ENCODE measurements at regions not wholly inside any gene's neighbourhood (a gene's known extent, or its start where the extent isn't known, plus 50 kb on each side); places are given as distances from the start of the nearest gene placed in this dataset.

- H3K27ac ChIP-seq (ENCODE audit: low read length): no peak overlapping the region
- H3K9ac ChIP-seq (ENCODE audit: low read length in 2 of 2): no peak overlapping the region
- no peaks in the 10 kb centered on the region for H3K36me3 ChIP-seq (ENCODE audit: control insufficient read depth in 2 of 2, insufficient read depth in 2 of 2, low read length in 2 of 2)
- H3K4me1 ChIP-seq (ENCODE audit: control insufficient read depth, insufficient read depth, low read length): no peaks in the 10 kb centered on the region
- H3K9me3 ChIP-seq (ENCODE audit: control insufficient read depth in 2 of 2, low read length in 2 of 2): no peaks in the 10 kb centered on the region
- H3K27me3 ChIP-seq (ENCODE audit: control insufficient read depth in 1 of 2, insufficient read depth in 2 of 2, low read length in 2 of 2): no peaks in the 10 kb centered on the region
- no peak overlapping the region for H3K4me3 ChIP-seq (ENCODE audit: low read length in 2 of 2)
These were observed 232.2 kb downstream of the TRIB2 start for GRCh38 chr2:12948961-12949353.

- no peak overlapping the region for H3K9ac ChIP-seq (ENCODE audit: low read length in 2 of 2)
- H3K9me3 ChIP-seq (ENCODE audit: control insufficient read depth in 2 of 2, low read length in 2 of 2): no peaks in the 10 kb centered on the region
- no peak overlapping the region for H3K4me3 ChIP-seq (ENCODE audit: low read length in 2 of 2)
- H3K27ac ChIP-seq (ENCODE audit: low read length): no peak overlapping the region
- H3K4me1 ChIP-seq (ENCODE audit: control insufficient read depth, insufficient read depth, low read length): no peaks in the 10 kb centered on the region
- H3K27me3 ChIP-seq (ENCODE audit: control insufficient read depth in 1 of 2, insufficient read depth in 2 of 2, low read length in 2 of 2): no peaks in the 10 kb centered on the region
- no peaks in the 10 kb centered on the region for H3K36me3 ChIP-seq (ENCODE audit: control insufficient read depth in 2 of 2, insufficient read depth in 2 of 2, low read length in 2 of 2)
These were observed 232.7 kb downstream of the TRIB2 start for GRCh38 chr2:12949406-12949805.

GRCh38 chr2:12950174-12950573, 233.4 kb downstream of the TRIB2 start:
- H3K9ac ChIP-seq (ENCODE audit: low read length in 2 of 2): no peak overlapping the region

DNA sequence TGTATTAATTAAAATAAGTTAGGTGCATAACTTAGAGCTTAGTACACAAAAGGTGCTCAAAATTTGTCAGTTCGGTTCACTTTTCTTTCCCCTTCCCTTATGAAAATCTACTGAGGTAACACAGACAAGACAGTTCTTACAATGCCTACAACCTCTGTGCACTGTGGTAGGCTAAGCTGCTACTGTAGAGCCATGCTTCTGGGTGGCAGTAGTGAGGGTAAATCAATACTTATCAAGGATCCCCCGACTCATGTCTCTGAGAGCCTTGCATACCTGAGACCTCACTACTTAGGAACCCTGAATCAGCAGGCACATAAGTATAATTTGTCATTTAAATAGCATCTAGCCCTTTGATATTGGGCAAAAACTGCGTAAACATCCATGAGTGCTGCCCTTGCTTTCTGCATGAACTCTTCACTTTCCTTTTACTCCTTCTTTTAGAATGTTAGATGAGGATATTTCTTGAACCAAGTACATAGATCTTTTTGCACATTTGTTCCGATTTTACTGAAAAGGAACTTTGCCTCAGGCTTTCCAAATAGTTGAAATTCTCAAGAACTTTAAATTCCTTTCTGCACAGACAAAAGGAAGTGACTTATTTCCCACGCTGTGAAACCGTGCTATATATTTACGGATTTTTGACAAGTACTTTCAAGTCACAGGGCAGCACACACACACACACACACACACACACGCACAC, 234.4 kb downstream of the TRIB2 start:
- H3K4me1 ChIP-seq (ENCODE audit: control insufficient read depth, insufficient read depth, low read length): no peaks in the 10 kb centered on the region
- no peak overlapping the region for H3K9ac ChIP-seq (ENCODE audit: low read length in 2 of 2)
- H3K27ac ChIP-seq (ENCODE audit: low read length): no peak overlapping the region
- H3K27me3 ChIP-seq (ENCODE audit: control insufficient read depth in 1 of 2, insufficient read depth in 2 of 2, low read length in 2 of 2): no peaks in the 10 kb centered on the region
- no peak overlapping the region for H3K4me3 ChIP-seq (ENCODE audit: low read length in 2 of 2)
- H3K36me3 ChIP-seq (ENCODE audit: control insufficient read depth in 2 of 2, insufficient read depth in 2 of 2, low read length in 2 of 2): no peaks in the 10 kb centered on the region
- H3K9me3 ChIP-seq (ENCODE audit: control insufficient read depth in 2 of 2, low read length in 2 of 2): no peaks in the 10 kb centered on the region

More at GRCh38 chr2:12950174-12950573, 233.4 kb downstream of the TRIB2 start:
- Histone ChIP-seq H3K36me3 (ENCODE audit: control insufficient read depth in 2 of 2, insufficient read depth in 2 of 2, low read length in 2 of 2) (no peaks in the 10 kb centered on the region), H3K4me1 (ENCODE audit: control insufficient read depth, insufficient read depth, low read length) (no peaks in the 10 kb centered on the region), H3K4me3 (ENCODE audit: low read length in 2 of 2) (no peak overlapping the region), H3K9me3 (ENCODE audit: control insufficient read depth in 2 of 2, low read length in 2 of 2) (no peaks in the 10 kb centered on the region), H3K27me3 (ENCODE audit: control insufficient read depth in 1 of 2, insufficient read depth in 2 of 2, low read length in 2 of 2) (no peaks in the 10 kb centered on the region), H3K27ac (ENCODE audit: low read length) (no peak overlapping the region)

- no peaks in the 10 kb centered on the region for H3K27me3 ChIP-seq (ENCODE audit: control insufficient read depth in 1 of 2, insufficient read depth in 2 of 2, low read length in 2 of 2)
- H3K9ac ChIP-seq (ENCODE audit: low read length in 2 of 2): no peak overlapping the region
- H3K27ac ChIP-seq (ENCODE audit: low read length): no peak overlapping the region
- no peak overlapping the region for H3K4me3 ChIP-seq (ENCODE audit: low read length in 2 of 2)
- no peaks in the 10 kb centered on the region for H3K36me3 ChIP-seq (ENCODE audit: control insufficient read depth in 2 of 2, insufficient read depth in 2 of 2, low read length in 2 of 2)
- no peaks in the 10 kb centered on the region for H3K9me3 ChIP-seq (ENCODE audit: control insufficient read depth in 2 of 2, low read length in 2 of 2)
- H3K4me1 ChIP-seq (ENCODE audit: control insufficient read depth, insufficient read depth, low read length): no peaks in the 10 kb centered on the region
These were observed 234.9 kb downstream of the TRIB2 start for GRCh38 chr2:12951657-12951973.

GRCh38 chr2:12953596-12953995, 236.9 kb downstream of the TRIB2 start:
- no peak overlapping the region for H3K9ac ChIP-seq (ENCODE audit: low read length in 2 of 2)
- no peaks in the 10 kb centered on the region for H3K4me1 ChIP-seq (ENCODE audit: control insufficient read depth, insufficient read depth, low read length)
- H3K27me3 ChIP-seq (ENCODE audit: control insufficient read depth in 1 of 2, insufficient read depth in 2 of 2, low read length in 2 of 2): no peaks in the 10 kb centered on the region
- H3K4me3 ChIP-seq (ENCODE audit: low read length in 2 of 2): no peak overlapping the region
- H3K9me3 ChIP-seq (ENCODE audit: control insufficient read depth in 2 of 2, low read length in 2 of 2): no peaks in the 10 kb centered on the region
- no peaks in the 10 kb centered on the region for H3K36me3 ChIP-seq (ENCODE audit: control insufficient read depth in 2 of 2, insufficient read depth in 2 of 2, low read length in 2 of 2)
- H3K27ac ChIP-seq (ENCODE audit: low read length): no peak overlapping the region

DNA sequence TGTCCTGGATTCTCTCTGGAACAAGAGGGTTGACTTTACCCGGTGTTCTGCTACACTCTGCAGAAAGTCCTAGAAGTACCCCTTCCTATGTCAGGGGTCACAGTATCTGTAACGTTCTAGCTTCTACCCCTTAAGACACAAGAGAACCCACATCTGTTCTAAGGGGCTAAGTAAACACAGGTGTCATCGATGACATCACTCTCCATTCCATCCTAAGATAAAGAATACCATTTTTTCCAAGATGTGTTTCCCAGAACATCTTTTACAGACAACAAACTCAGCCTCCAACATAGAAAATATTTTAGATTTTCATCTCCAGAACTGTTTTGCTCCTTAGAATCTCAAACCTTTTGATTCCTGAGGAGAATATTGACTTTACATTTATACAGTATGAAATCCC, 239.1 kb downstream of the TRIB2 start:
- Histone ChIP-seq H3K36me3 (ENCODE audit: control insufficient read depth in 2 of 2, insufficient read depth in 2 of 2, low read length in 2 of 2) (no peaks in the 10 kb centered on the region), H3K9ac (ENCODE audit: low read length in 2 of 2) (no peak overlapping the region), H3K4me3 (ENCODE audit: low read length in 2 of 2) (no peak overlapping the region), H3K27me3 (ENCODE audit: control insufficient read depth in 1 of 2, insufficient read depth in 2 of 2, low read length in 2 of 2) (no peaks in the 10 kb centered on the region), H3K4me1 (ENCODE audit: control insufficient read depth, insufficient read depth, low read length) (no peaks in the 10 kb centered on the region), H3K27ac (ENCODE audit: low read length) (no peak overlapping the region), H3K9me3 (ENCODE audit: control insufficient read depth in 2 of 2, low read length in 2 of 2) (no peaks in the 10 kb centered on the region)

DNA sequence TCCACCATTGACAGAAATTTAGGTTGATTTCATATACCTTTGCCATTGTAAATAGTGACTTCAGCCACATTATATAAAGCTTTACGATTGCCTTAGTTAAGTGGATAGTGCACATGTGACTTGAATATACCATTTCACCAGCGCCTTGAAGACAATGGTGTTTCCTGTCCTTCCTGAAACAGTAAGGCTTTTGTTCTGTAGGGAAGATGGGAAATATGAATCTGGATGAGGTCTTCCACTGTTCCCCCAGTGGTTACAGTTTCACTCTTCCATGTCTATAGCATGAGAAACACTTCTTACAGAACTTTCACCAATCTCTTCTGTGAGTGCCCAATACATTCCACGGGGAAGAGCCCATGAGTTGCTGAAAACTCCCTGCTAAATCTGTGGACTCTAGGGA, 240.5 kb downstream of the TRIB2 start:
- H3K9me3 ChIP-seq (ENCODE audit: control insufficient read depth in 2 of 2, low read length in 2 of 2): no peaks in the 10 kb centered on the region
- no peak overlapping the region for H3K9ac ChIP-seq (ENCODE audit: low read length in 2 of 2)
- no peak overlapping the region for H3K4me3 ChIP-seq (ENCODE audit: low read length in 2 of 2)
- H3K27ac ChIP-seq (ENCODE audit: low read length): no peak overlapping the region
- H3K36me3 ChIP-seq (ENCODE audit: control insufficient read depth in 2 of 2, insufficient read depth in 2 of 2, low read length in 2 of 2): no peaks in the 10 kb centered on the region
- no peaks in the 10 kb centered on the region for H3K27me3 ChIP-seq (ENCODE audit: control insufficient read depth in 1 of 2, insufficient read depth in 2 of 2, low read length in 2 of 2)
- H3K4me1 ChIP-seq (ENCODE audit: control insufficient read depth, insufficient read depth, low read length): no peaks in the 10 kb centered on the region

- Histone ChIP-seq H3K9ac (ENCODE audit: low read length in 2 of 2) (no peak overlapping the region), H3K4me1 (ENCODE audit: control insufficient read depth, insufficient read depth, low read length) (no peaks in the 10 kb centered on the region), H3K9me3 (ENCODE audit: control insufficient read depth in 2 of 2, low read length in 2 of 2) (no peaks in the 10 kb centered on the region), H3K27ac (ENCODE audit: low read length) (no peak overlapping the region), H3K4me3 (ENCODE audit: low read length in 2 of 2) (no peak overlapping the region), H3K36me3 (ENCODE audit: control insufficient read depth in 2 of 2, insufficient read depth in 2 of 2, low read length in 2 of 2) (no peaks in the 10 kb centered on the region), H3K27me3 (ENCODE audit: control insufficient read depth in 1 of 2, insufficient read depth in 2 of 2, low read length in 2 of 2) (no peaks in the 10 kb centered on the region)
These were observed 243.2 kb downstream of the TRIB2 start for GRCh38 chr2:12959935-12960334.

DNA sequence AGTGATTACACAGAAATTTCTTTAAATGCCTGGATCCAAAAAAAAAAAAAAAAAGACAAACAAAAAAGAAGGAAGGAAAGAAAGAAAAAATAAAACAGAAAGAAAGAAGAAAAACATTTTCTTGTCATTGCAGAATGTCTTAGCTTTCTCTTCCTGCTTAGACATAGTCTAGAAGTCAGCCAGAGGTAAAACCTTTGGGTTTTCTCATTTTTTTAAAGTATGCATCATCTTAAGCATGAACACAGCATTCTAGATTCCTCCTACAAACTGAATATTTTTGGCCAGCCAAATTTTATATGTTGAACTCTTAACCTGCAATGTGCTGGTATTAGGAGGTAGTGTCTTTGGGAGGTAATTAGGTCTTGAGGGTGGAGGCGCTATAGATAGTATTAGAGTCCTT, 243.9 kb downstream of the TRIB2 start:
- Histone ChIP-seq H3K9me3 (ENCODE audit: control insufficient read depth in 2 of 2, low read length in 2 of 2) (no peaks in the 10 kb centered on the region), H3K27ac (ENCODE audit: low read length) (no peak overlapping the region), H3K36me3 (ENCODE audit: control insufficient read depth in 2 of 2, insufficient read depth in 2 of 2, low read length in 2 of 2) (no peaks in the 10 kb centered on the region), H3K4me3 (ENCODE audit: low read length in 2 of 2) (no peak overlapping the region), H3K4me1 (ENCODE audit: control insufficient read depth, insufficient read depth, low read length) (no peaks in the 10 kb centered on the region), H3K9ac (ENCODE audit: low read length in 2 of 2) (no peak overlapping the region), H3K27me3 (ENCODE audit: control insufficient read depth in 1 of 2, insufficient read depth in 2 of 2, low read length in 2 of 2) (no peaks in the 10 kb centered on the region)

DNA sequence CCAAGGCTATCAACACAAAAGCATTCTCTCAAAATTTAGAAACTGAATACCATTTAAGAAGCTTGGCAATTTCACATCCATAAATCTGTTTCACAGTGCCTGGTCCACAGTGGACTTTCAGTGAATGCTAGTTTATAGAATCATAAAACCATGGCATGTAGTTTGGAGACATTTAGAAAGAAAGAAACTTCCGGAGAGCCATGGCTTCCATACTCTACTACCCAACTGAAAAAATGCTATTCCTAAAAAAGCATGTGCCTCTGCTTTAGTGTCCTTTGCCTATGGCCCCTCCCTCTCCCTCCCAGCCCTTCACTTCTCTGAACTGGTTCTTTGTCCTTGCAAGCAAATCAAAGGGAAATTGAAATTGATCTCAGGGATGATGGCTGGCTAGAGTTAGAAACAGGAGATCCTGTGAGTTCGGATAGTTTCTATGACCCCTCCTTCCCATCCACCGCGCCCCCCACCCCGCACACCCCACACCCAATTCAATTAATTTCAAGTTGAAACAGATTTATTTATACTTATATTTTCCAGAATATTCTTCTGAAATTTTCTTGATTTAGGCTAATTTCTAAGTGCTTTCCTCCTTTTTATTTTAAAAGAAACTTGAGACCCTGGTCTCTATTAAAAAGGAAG, 248.3 kb downstream of the TRIB2 start:
- no peak overlapping the region for H3K4me3 ChIP-seq (ENCODE audit: low read length in 2 of 2)
- no peaks in the 10 kb centered on the region for H3K9me3 ChIP-seq (ENCODE audit: control insufficient read depth in 2 of 2, low read length in 2 of 2)
- no peak overlapping the region for H3K27ac ChIP-seq (ENCODE audit: low read length)
- no peak overlapping the region for H3K9ac ChIP-seq (ENCODE audit: low read length in 2 of 2)
- no peaks in the 10 kb centered on the region for H3K4me1 ChIP-seq (ENCODE audit: control insufficient read depth, insufficient read depth, low read length)
- H3K36me3 ChIP-seq (ENCODE audit: control insufficient read depth in 2 of 2, insufficient read depth in 2 of 2, low read length in 2 of 2): no peaks in the 10 kb centered on the region
- H3K27me3 ChIP-seq (ENCODE audit: control insufficient read depth in 1 of 2, insufficient read depth in 2 of 2, low read length in 2 of 2): no peaks in the 10 kb centered on the region

Measured in stomach smooth muscle (tissue), 2 donors.